ENCODE measurements at regions not wholly inside any gene's neighbourhood (a gene's known extent, or its start where the extent isn't known, plus 50 kb on each side); places are given as distances from the start of the nearest gene placed in this dataset.

- Histone ChIP-seq H3K9me2 (replicated peaks; ENCODE audit: low read length) (no peaks in the 10 kb centered on the region), H3K4me3 (ENCODE audit: low read length) (no peak overlapping the region), H3K27ac (ENCODE audit: low read length) (no peak overlapping the region), H3K9ac (ENCODE audit: low read length) (no peak overlapping the region), H4K20me1 (ENCODE audit: low read length) (no peaks in the 10 kb centered on the region), H3K4me2 (ENCODE audit: low read length) (no peak overlapping the region), H3K36me3 (ENCODE audit: low read depth, low read length) (no peaks in the 10 kb centered on the region), H3K79me2 (ENCODE audit: low read length) (no peaks in the 10 kb centered on the region), H3K27me3 (ENCODE audit: low read length) (no peaks in the 10 kb centered on the region), H3K4me1 (ENCODE audit: insufficient read depth, low read length) (no peaks in the 10 kb centered on the region), H3K9me3 (ENCODE audit: low read length) (no peaks in the 10 kb centered on the region), H3F3A (ENCODE audit: low read length, unreplicated experiment) (no peaks in the 10 kb centered on the region), H2AFZ (ENCODE audit: low read length) (no peak overlapping the region)
- ChIA-PET POLR2A (ENCODE audit: unreplicated experiment) (no interaction called here), CTCF (no interaction called here)
- ATAC-seq, result no peak
- TF ChIP-seq EZH2 (IDR thresholded peaks at IDR 0.05; ENCODE audit: low read length, unreplicated experiment) (no peak), EZH2phosphoT487 (IDR thresholded peaks at IDR 0.05; ENCODE audit: borderline replicate concordance, low read length) (no peak), CTCF (conservative IDR thresholded peaks at IDR 0.05; ENCODE audit: low read depth, low read length) (no peak)
- DNase-seq, result no peak
- BruUV-seq (replicated peaks), result no TSS peak
- intact Hi-C loops (cut with micrococcal nuclease), result no loop called here
Observed at GRCh38 chr6:68040780-68041179, 594.3 kb upstream of the ADGRB3 start.

GRCh38 chr6:68040312-68040778 lies 594.7 kb upstream of the ADGRB3 start:
- H3K4me1 ChIP-seq (ENCODE audit: insufficient read depth, low read length), result no peaks in the 10 kb centered on the region
- H3K27me3 ChIP-seq (ENCODE audit: low read length), result no peaks in the 10 kb centered on the region
- H3K4me3 ChIP-seq (ENCODE audit: low read length), result no peak overlapping the region
- TF ChIP-seq EZH2phosphoT487 (IDR thresholded peaks at IDR 0.05; ENCODE audit: borderline replicate concordance, low read length) (no peak), CTCF (conservative IDR thresholded peaks at IDR 0.05; ENCODE audit: low read depth, low read length) (no peak), EZH2 (IDR thresholded peaks at IDR 0.05; ENCODE audit: low read length, unreplicated experiment) (no peak)
- H3K27ac ChIP-seq (ENCODE audit: low read length), result no peak overlapping the region
- H3K9me3 ChIP-seq (ENCODE audit: low read length), result no peaks in the 10 kb centered on the region
- no peak for DNase-seq
- no peaks in the 10 kb centered on the region for H3F3A ChIP-seq (ENCODE audit: low read length, unreplicated experiment)
- no peaks in the 10 kb centered on the region for H3K9me2 ChIP-seq (replicated peaks; ENCODE audit: low read length)
- no peaks in the 10 kb centered on the region for H3K79me2 ChIP-seq (ENCODE audit: low read length)
- no peaks in the 10 kb centered on the region for H3K36me3 ChIP-seq (ENCODE audit: low read depth, low read length)
- POLR2A ChIA-PET (ENCODE audit: unreplicated experiment), result no interaction called here
- H2AFZ ChIP-seq (ENCODE audit: low read length), result peak overlapping the region; percentile 6; the same call in 1 of the 2 replicates
- no TSS peak for BruUV-seq (replicated peaks)
- H3K4me2 ChIP-seq (ENCODE audit: low read length), result no peak overlapping the region
- ATAC-seq, result no peak
- intact Hi-C loops (cut with micrococcal nuclease), result no loop called here
- H4K20me1 ChIP-seq (ENCODE audit: low read length), result no peaks in the 10 kb centered on the region
- CTCF ChIA-PET, result no interaction called here
- H3K9ac ChIP-seq (ENCODE audit: low read length), result no peak overlapping the region

- no peak for DNase-seq
- intact Hi-C loops (cut with micrococcal nuclease), result no loop called here
Observed at GRCh38 chr6:68039641-68040311, 595.3 kb upstream of the ADGRB3 start.

More at GRCh38 chr6:68039641-68040311, 595.3 kb upstream of the ADGRB3 start:
- Histone ChIP-seq H3K9me3 (ENCODE audit: low read length) (no peaks in the 10 kb centered on the region), H3K4me3 (ENCODE audit: low read length) (no peak overlapping the region), H3K79me2 (ENCODE audit: low read length) (no peaks in the 10 kb centered on the region), H4K20me1 (ENCODE audit: low read length) (no peaks in the 10 kb centered on the region), H3K9ac (ENCODE audit: low read length) (no peak overlapping the region), H3K9me2 (replicated peaks; ENCODE audit: low read length) (no peaks in the 10 kb centered on the region), H3K36me3 (ENCODE audit: low read depth, low read length) (no peaks in the 10 kb centered on the region), H3K27ac (ENCODE audit: low read length) (no peak overlapping the region), H2AFZ (ENCODE audit: low read length) (no peak overlapping the region), H3K4me2 (ENCODE audit: low read length) (no peak overlapping the region), H3F3A (ENCODE audit: low read length, unreplicated experiment) (no peaks in the 10 kb centered on the region), H3K27me3 (ENCODE audit: low read length) (no peaks in the 10 kb centered on the region), H3K4me1 (ENCODE audit: insufficient read depth, low read length) (no peaks in the 10 kb centered on the region)
- TF ChIP-seq EZH2 (IDR thresholded peaks at IDR 0.05; ENCODE audit: low read length, unreplicated experiment), result no peak
- TF ChIP-seq CTCF (conservative IDR thresholded peaks at IDR 0.05; ENCODE audit: low read depth, low read length), result no peak
- no peak for TF ChIP-seq EZH2phosphoT487 (IDR thresholded peaks at IDR 0.05; ENCODE audit: borderline replicate concordance, low read length)
- POLR2A ChIA-PET (ENCODE audit: unreplicated experiment), result no interaction called here
- no TSS peak for BruUV-seq (replicated peaks)
- ATAC-seq, result no peak
- CTCF ChIA-PET, result no interaction called here
